ENCODE measurements at regions not wholly inside any gene's neighbourhood (a gene's known extent, or its start where the extent isn't known, plus 50 kb on each side); places are given as distances from the start of the nearest gene placed in this dataset.

DNA sequence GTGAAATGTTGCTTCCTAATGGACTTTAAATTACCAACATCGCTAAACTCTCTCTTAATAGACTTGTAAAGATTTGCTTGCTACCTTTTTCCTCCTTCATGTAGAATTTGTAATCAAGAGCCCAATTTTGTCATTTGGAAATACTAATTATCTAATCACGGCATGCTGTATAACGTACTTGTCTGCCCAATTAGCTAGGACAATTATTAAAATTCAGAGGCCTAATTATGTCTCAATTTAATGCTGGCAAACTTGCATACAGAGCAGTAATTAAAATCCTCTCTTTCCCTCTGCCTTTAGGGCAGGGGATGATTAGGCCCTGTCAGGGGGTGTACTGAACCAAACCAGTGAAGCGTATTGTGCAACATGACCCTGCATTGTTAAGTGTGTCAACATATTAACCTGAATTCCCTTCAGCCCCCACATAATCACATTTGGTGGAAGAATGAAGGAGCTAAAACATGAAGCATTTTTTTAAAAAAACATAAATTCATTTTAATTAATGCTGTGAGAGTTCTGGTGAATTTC lies 137.4 kb upstream of the BARHL2 start:
- H3K9me3 ChIP-seq (ENCODE audit: insufficient read depth, low read length, severe bottlenecking) = peaks cover 2% of the 10 kb centered on the region

DNA sequence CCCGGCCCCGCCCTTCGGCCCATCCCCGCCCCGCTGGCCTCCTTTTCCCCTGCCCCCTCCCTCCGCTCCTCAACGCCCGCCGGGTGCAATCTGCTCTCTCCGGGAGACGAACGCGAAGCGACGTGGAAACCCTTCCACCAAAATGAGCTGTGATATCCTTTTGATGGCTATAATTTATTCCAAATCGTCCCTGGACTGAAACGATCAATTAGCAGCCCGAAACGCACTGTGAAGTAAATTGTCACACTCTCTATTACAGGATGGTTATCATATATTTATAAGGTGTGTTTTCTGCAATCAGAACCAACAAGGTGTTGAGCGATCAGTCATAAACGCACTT lies 134.6 kb upstream of the BARHL2 start:
- H2AFZ ChIP-seq (ENCODE audit: low read depth, low read length) = no peak overlapping the region
- H3K27me3 ChIP-seq (ENCODE audit: insufficient read depth, low read length, poor library complexity) = no peaks in the 10 kb centered on the region
- no peak for TF ChIP-seq EZH2 (IDR thresholded peaks at IDR 0.05; ENCODE audit: borderline replicate concordance, low read depth, low read length, severe bottlenecking)
- TF ChIP-seq, protein P1, sequence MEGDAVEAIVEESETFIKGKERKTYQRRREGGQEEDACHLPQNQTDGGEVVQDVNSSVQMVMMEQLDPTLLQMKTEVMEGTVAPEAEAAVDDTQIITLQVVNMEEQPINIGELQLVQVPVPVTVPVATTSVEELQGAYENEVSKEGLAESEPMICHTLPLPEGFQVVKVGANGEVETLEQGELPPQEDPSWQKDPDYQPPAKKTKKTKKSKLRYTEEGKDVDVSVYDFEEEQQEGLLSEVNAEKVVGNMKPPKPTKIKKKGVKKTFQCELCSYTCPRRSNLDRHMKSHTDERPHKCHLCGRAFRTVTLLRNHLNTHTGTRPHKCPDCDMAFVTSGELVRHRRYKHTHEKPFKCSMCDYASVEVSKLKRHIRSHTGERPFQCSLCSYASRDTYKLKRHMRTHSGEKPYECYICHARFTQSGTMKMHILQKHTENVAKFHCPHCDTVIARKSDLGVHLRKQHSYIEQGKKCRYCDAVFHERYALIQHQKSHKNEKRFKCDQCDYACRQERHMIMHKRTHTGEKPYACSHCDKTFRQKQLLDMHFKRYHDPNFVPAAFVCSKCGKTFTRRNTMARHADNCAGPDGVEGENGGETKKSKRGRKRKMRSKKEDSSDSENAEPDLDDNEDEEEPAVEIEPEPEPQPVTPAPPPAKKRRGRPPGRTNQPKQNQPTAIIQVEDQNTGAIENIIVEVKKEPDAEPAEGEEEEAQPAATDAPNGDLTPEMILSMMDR (IDR thresholded peaks at IDR 0.05; ENCODE audit: borderline replicate concordance, extremely low read depth, low read length, poor library complexity, severe bottlenecking) = no peak
- H3K4me1 ChIP-seq (ENCODE audit: insufficient read depth, low read length) = no peaks in the 10 kb centered on the region
- DNase-seq = no peak
- H3K4me3 ChIP-seq (ENCODE audit: low read depth in 1 of 2, low read length in 2 of 2) = no peak overlapping the region
- H3K36me3 ChIP-seq (ENCODE audit: insufficient read depth, low read length) = no peaks in the 10 kb centered on the region
- no peaks in the 10 kb centered on the region for H3K79me2 ChIP-seq (ENCODE audit: insufficient read depth, low read length)
- H3K9ac ChIP-seq (ENCODE audit: low read depth, low read length) = no peak overlapping the region
- H3K9me3 ChIP-seq (ENCODE audit: insufficient read depth, low read length, severe bottlenecking) = peaks cover 2% of the 10 kb centered on the region
- no peaks in the 10 kb centered on the region for H4K20me1 ChIP-seq (ENCODE audit: insufficient read depth, low read length)
- ATAC-seq (ENCODE audit: insufficient read depth, low read depth) = no peak
- no peak overlapping the region for H3K27ac ChIP-seq (ENCODE audit: low read length)
- no peak overlapping the region for H3K4me2 ChIP-seq (ENCODE audit: insufficient read depth, low read length)

More for the DNA sequence above, 137.4 kb upstream of the BARHL2 start:
- no peaks in the 10 kb centered on the region for H3K27me3 ChIP-seq (ENCODE audit: insufficient read depth, low read length, poor library complexity)
- no peaks in the 10 kb centered on the region for H3K79me2 ChIP-seq (ENCODE audit: insufficient read depth, low read length)
- no peak overlapping the region for H3K27ac ChIP-seq (ENCODE audit: low read length)
- H3K36me3 ChIP-seq (ENCODE audit: insufficient read depth, low read length) = no peaks in the 10 kb centered on the region
- DNase-seq (no peak), ATAC-seq (ENCODE audit: insufficient read depth, low read depth) (no peak)
- H3K4me3 ChIP-seq (ENCODE audit: low read depth in 1 of 2, low read length in 2 of 2) = no peak overlapping the region
- H3K4me1 ChIP-seq (ENCODE audit: insufficient read depth, low read length) = no peaks in the 10 kb centered on the region
- H4K20me1 ChIP-seq (ENCODE audit: insufficient read depth, low read length) = no peaks in the 10 kb centered on the region
- no peak overlapping the region for H2AFZ ChIP-seq (ENCODE audit: low read depth, low read length)
- TF ChIP-seq, protein P1 (IDR thresholded peaks at IDR 0.05; ENCODE audit: borderline replicate concordance, extremely low read depth, low read length, poor library complexity, severe bottlenecking) = no peak
- no peak for TF ChIP-seq EZH2 (IDR thresholded peaks at IDR 0.05; ENCODE audit: borderline replicate concordance, low read depth, low read length, severe bottlenecking)
- no peak overlapping the region for H3K4me2 ChIP-seq (ENCODE audit: insufficient read depth, low read length)
- no peak overlapping the region for H3K9ac ChIP-seq (ENCODE audit: low read depth, low read length)

DNA sequence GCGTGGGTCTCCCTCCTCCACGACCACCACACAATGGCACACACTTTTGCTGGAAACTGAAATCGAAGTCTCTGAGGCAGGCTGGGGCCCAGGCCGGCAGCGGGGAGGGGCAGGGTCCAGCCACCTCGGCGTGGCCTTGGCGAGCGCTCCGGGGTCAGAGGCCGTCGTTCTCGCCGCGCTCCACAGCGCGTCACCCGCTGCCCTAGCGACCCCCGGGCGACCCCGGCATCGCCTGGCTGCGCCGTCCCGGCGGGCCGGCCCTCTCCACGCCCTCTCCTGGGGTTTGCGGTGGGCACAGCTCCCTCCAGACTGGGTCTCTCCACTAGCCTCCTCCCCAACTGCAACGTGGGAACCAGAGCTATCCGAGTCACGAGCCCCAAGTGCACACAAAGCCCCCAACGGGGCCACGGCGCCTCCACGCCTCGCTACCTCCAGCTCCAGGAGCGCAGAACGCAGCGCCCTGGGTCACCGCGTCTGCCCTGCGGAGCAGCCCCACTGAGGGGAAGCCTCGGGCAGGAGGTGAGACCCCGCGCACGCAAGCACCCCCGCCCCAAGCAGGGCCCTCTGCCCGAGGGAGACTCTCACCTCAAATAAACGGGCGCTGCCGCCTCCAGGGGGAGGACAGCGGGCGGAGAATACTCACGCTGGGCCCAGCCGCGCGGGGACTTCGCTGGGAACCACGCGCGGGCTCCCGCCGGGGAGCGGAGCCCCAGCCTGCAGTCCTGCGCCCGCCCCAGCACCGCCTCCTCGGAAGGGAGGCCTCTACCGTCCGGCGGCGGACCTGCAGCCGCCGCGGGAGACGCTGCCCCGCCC lies 134.0 kb upstream of the BARHL2 start:
- ATAC-seq (ENCODE audit: insufficient read depth, low read depth) (no peak), DNase-seq (no peak)
- no peak overlapping the region for H2AFZ ChIP-seq (ENCODE audit: low read depth, low read length)
- no peaks in the 10 kb centered on the region for H3K79me2 ChIP-seq (ENCODE audit: insufficient read depth, low read length)
- H3K27me3 ChIP-seq (ENCODE audit: insufficient read depth, low read length, poor library complexity) = no peaks in the 10 kb centered on the region
- peaks cover 2% of the 10 kb centered on the region for H3K9me3 ChIP-seq (ENCODE audit: insufficient read depth, low read length, severe bottlenecking)
- no peak overlapping the region for H3K27ac ChIP-seq (ENCODE audit: low read length)
- H3K36me3 ChIP-seq (ENCODE audit: insufficient read depth, low read length) = no peaks in the 10 kb centered on the region
- H4K20me1 ChIP-seq (ENCODE audit: insufficient read depth, low read length) = no peaks in the 10 kb centered on the region
- no peak for TF ChIP-seq EZH2 (IDR thresholded peaks at IDR 0.05; ENCODE audit: borderline replicate concordance, low read depth, low read length, severe bottlenecking)
- TF ChIP-seq, protein P1 (IDR thresholded peaks at IDR 0.05; ENCODE audit: borderline replicate concordance, extremely low read depth, low read length, poor library complexity, severe bottlenecking) = no peak
- H3K4me2 ChIP-seq (ENCODE audit: insufficient read depth, low read length) = no peak overlapping the region
- no peak overlapping the region for H3K4me3 ChIP-seq (ENCODE audit: low read depth in 1 of 2, low read length in 2 of 2)
- H3K9ac ChIP-seq (ENCODE audit: low read depth, low read length) = no peak overlapping the region
- H3K4me1 ChIP-seq (ENCODE audit: insufficient read depth, low read length) = no peaks in the 10 kb centered on the region

All from DND-41 (cell line).